NCI-H69 (cell line): ENCODE measurements at regions not wholly inside any gene's neighbourhood (a gene's known extent, or its start where the extent isn't known, plus 50 kb on each side); places are given as distances from the start of the nearest gene placed in this dataset.
"Not testable (repeated sequence)": the region's sequence is repeated elsewhere in the genome, so short reads cannot be mapped to it uniquely, and the experiment has no call there.

Experiments used
- DNase-seq: peaks from one replicate; lab custom pipeline; 2025; lab: John Stamatoyannopoulos, UW

- DNase-seq, result no peak
These were observed 76.7 kb upstream of the PICALM start for GRCh38 chr11:86145439-86146156.

- no peak for DNase-seq
These were observed 76.0 kb upstream of the PICALM start for GRCh38 chr11:86144846-86145245.

DNA sequence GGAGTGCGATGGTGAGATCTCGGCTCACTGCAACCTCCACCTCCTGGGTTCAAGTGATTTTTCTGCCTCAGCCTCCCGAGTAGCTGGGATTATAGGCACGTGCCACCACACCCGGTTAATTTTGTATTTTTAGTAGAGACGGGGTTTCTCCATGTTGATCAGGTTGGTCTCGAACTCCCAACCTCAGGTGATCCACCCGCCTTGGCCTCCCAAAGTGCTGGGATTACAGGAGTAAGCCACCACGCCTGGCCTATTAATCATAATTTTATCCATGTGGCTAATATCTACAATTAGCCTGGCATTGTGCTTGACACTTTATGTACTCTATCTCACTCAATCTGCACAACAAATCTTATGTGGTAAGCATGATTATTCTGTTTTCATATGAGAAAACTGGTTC lies 75.2 kb upstream of the PICALM start:
- DNase-seq, result not testable (repeated sequence)

DNA sequence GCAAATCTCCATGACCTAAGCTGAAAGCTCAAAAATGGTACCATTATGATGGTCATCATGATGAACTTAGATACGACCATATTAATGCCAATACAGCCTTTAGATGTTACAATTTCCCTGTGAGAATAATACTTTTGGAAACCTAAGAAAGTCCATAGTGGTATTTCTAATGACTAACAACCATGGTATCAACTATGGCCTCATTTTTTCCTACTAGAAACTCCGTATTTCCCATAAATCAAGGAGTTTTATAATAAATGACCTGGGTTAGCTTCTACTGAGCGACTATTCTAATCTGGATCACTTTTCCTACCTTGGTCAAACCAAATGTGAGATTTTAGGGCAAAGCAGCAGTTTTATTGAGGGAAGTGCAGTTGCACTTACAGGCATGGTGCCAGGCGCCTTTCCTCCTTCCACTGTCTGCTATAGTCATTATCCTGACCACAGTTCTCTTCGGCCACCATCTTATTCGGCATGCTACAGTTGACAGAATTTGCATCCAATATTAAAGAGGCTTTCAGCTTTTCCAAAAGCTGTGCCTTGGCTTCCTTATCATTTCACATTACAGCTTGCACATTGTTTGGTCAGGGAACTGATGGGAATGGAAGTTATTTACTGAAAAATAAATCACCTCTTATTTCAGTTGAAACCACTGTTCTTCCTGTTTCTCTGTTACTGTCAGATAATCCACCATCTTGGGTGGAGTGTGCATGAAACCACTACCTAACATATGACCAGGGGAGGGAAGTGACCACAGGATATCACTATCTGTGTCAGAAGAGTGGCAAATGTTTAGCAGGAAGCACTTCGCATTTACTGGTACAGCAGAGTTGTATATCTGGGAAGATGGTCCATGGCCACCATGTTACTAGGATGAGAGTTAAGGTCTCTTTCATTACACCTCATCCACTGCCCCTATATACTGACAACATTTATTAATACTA lies 74.5 kb upstream of the PICALM start:
- no peak for DNase-seq

- no peak for DNase-seq
These were observed 73.3 kb upstream of the PICALM start for GRCh38 chr11:86142170-86142569.

DNA sequence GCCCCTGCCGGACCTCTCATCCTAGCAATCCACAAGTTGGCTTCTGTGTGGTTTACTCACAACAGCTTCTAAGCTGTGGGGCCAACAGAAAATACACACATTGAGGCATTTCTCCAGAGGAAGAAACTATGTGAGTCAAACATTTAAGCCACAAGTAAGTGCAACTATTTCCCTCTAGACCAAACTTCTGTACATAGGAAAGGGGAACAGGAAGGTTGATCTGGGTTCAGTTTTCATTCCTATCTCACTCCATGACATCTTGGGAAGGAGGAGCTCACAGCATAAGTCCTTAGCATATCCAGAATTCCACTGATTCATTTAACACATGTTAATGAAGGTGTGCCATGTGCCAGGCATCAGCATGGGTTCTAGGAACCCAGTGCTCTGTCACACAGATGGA lies 72.8 kb upstream of the PICALM start:
- no peak for DNase-seq

- no peak for DNase-seq
These were observed 71.6 kb upstream of the PICALM start for GRCh38 chr11:86140334-86140990.

DNA sequence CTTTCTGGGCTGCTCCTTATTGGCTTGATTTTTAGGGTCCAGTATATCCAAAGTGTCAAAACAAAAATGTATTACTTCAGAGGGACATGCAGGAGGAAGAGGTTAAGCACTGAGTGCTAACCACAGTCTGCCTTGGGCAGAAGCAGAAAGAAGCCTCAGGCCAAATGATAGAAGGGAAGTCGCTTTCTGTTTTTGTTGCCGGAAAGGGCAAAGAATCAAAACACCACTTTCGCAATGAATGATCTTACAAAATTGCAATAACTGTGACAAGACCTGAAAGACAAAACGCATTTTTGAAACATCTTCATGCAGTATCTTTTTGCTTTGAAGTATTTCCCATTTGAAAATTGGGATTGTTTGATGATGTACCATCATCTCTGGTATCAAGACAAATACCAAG lies 70.1 kb upstream of the PICALM start:
- no peak for DNase-seq

GRCh38 chr11:86136538-86136937 lies 67.7 kb upstream of the PICALM start:
- no peak for DNase-seq

DNA sequence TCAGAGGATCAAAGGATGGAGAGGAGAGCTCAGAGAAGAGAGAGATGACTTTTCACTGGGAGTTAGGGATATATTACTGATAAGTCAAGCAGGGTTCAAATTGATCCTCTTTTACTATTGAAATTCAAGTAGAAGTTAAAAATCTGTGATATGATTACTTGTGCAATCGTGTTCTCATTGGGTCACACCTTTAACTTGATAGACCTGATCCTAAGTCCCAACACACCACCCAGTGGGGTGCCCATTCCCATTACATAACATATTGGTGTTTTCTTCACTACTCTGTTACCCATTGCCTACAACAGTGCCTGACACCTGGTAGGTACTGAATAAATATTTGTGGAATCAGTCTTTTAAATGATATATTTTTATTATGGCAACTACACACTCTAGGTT lies 66.4 kb upstream of the PICALM start:
- no peak for DNase-seq

GRCh38 chr11:86134580-86135318 lies 65.9 kb upstream of the PICALM start:
- DNase-seq, result no peak

DNA sequence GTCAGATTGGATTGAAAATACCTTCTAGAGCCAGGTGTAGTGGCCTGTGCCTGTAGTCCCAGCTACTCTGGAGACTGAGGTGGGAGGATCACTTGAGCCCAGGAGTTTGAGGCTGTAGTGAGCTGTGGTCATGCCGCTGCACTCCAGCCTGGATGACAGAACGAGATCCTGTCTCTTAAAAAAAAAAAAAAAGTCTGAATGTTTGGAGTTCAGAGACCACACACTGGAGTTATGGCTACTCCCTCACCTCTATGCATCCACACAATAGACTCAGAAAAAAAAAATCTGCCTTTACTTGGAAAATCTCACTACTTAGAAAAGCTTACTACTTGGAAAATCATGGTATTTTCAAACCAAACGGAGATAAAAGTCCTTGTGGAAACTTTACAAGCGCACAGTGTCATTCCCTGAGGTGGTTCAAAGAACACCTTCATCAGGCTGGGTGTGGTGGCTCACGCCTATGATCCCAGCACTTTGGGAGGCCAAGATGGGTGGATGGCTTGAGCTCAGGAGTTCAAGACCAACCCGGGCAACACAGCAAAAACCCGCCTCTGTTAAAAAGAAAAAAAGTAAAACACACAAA lies 63.9 kb upstream of the PICALM start:
- no peak for DNase-seq

GRCh38 chr11:86129740-86130540 lies 61.1 kb upstream of the PICALM start:
- no peak for DNase-seq

DNA sequence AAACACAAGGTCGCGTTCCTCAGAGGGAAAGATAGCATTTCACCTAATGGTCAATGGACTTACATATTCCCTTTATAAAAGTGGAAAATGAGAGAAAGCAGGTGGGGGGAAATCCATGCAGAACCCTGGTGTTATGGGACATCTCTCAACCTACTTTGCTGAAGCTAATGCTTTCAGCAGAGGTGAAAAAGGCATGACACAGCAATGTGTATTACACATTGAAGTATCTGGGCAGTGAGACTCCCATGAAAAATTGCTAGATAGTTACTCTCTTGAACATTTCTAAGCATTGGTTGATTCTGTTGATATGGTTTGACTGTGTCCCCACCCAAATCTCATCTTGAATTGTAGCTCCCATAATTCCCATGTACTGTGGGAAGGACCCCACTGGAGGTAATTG lies 60.0 kb upstream of the PICALM start:
- DNase-seq, result no peak

DNA sequence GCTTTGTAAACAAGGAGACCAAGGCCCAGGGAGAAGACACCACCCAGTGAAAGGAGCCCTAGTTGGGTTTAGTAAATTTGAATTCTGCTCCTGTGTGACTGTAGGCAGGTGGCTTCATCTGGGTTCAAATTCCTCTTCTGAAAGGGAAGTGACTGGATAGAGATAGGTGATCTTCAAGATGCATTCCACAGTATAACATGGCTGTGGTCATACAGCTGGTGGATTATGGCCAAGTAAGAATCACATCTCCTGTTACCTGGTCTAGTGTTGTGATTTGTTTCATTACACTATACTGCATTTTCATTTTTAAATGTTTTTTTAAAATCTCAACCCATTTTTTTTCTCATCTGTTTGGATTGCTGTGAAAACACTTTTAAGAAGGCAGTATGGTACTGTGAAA lies 58.0 kb upstream of the PICALM start:
- DNase-seq, result no peak

GRCh38 chr11:86124251-86125233 lies 55.7 kb upstream of the PICALM start:
- DNase-seq, result no peak

DNA sequence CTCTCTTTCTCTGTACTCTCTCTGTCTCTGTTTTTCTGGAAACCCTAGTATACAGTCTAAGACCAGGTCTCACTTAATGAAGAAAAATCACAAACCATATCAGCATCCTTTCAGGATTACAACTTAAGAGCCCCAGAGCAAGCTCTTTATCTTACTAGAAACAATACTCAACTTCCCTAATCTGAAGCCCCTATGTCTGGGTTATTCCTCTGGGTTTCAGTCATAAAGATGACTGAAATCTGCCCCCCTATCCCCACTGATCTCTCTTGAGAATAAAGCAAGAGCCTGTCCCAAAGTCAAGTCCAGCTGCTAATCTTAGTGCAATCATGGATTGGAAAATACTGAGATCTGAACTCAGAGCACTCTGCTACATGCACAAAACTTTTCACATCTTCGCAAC lies 53.9 kb upstream of the PICALM start:
- DNase-seq, result no peak

- DNase-seq, result no peak
These were observed 51.9 kb upstream of the PICALM start for GRCh38 chr11:86120807-86121206.

- DNase-seq, result no peak
These were observed 51.0 kb upstream of the PICALM start for GRCh38 chr11:86119906-86120305.

- DNase-seq, result peak; percentile 83
These were observed 50.2 kb upstream of the PICALM start for GRCh38 chr11:86119077-86119476.
